ENCODE measurements at regions not wholly inside any gene's neighbourhood (a gene's known extent, or its start where the extent isn't known, plus 50 kb on each side); places are given as distances from the start of the nearest gene placed in this dataset.
"Not testable (repeated sequence)": the region's sequence is repeated elsewhere in the genome, so short reads cannot be mapped to it uniquely, and the experiment has no call there.

- Mint-ChIP-seq H3K27me3 (no peaks in the 10 kb centered on the region), H3K4me1 (no peaks in the 10 kb centered on the region), H3K4me3 (no peak overlapping the region), H3K36me3 (ENCODE audit: low read depth) (no peaks in the 10 kb centered on the region), H3K27ac (no peak overlapping the region)
- H3K9me3 ChIP-seq (ENCODE audit: control insufficient read depth, low read length, poor library complexity, severe bottlenecking) = peaks cover 4% of the 10 kb centered on the region
- no peak for DNase-seq
- no peak for ATAC-seq
Observed at GRCh38 chr2:82215212-82215611, 1910.7 kb upstream of the LRRTM1 start.

GRCh38 chr2:82199493-82199852 is 1894.9 kb upstream of the LRRTM1 start:
- Mint-ChIP-seq H3K27ac (no peak overlapping the region), H3K27me3 (no peaks in the 10 kb centered on the region), H3K36me3 (ENCODE audit: low read depth) (no peaks in the 10 kb centered on the region), H3K4me1 (no peaks in the 10 kb centered on the region), H3K4me3 (no peak overlapping the region)
- ATAC-seq = no peak
- no peaks in the 10 kb centered on the region for H3K9me3 ChIP-seq (ENCODE audit: control insufficient read depth, low read length, poor library complexity, severe bottlenecking)
- DNase-seq = no peak

- DNase-seq (no peak), ATAC-seq (no peak)
- Mint-ChIP-seq H3K36me3 (ENCODE audit: low read depth) (no peaks in the 10 kb centered on the region), H3K4me3 (no peak overlapping the region), H3K4me1 (no peaks in the 10 kb centered on the region), H3K27ac (no peak overlapping the region), H3K27me3 (no peaks in the 10 kb centered on the region)
- H3K9me3 ChIP-seq (ENCODE audit: control insufficient read depth, low read length, poor library complexity, severe bottlenecking) = no peaks in the 10 kb centered on the region
Observed at GRCh38 chr2:82198809-82199492, 1894.4 kb upstream of the LRRTM1 start.

- H3K27me3 Mint-ChIP-seq = no peaks in the 10 kb centered on the region
- no peaks in the 10 kb centered on the region for H3K4me1 Mint-ChIP-seq
- H3K27ac Mint-ChIP-seq = no peak overlapping the region
- H3K9me3 ChIP-seq (ENCODE audit: control insufficient read depth, low read length, poor library complexity, severe bottlenecking) = no peaks in the 10 kb centered on the region
- ATAC-seq = no peak
- DNase-seq = no peak
- no peak overlapping the region for H3K4me3 Mint-ChIP-seq
- no peaks in the 10 kb centered on the region for H3K36me3 Mint-ChIP-seq (ENCODE audit: low read depth)
Observed at GRCh38 chr2:82182270-82182669, 1877.7 kb upstream of the LRRTM1 start.

- DNase-seq; H3K9me3 ChIP-seq (ENCODE audit: control insufficient read depth, low read length, poor library complexity, severe bottlenecking); ATAC-seq; H3K27me3 Mint-ChIP-seq; H3K4me1 Mint-ChIP-seq; H3K4me3 Mint-ChIP-seq; H3K36me3 Mint-ChIP-seq (ENCODE audit: low read depth); H3K27ac Mint-ChIP-seq: not testable (repeated sequence)
Observed at GRCh38 chr2:82175210-82175609, 1870.7 kb upstream of the LRRTM1 start.

GRCh38 chr2:82172483-82172882 is 1867.9 kb upstream of the LRRTM1 start:
- DNase-seq = no peak
- ATAC-seq = no peak
- no peaks in the 10 kb centered on the region for H3K27me3 Mint-ChIP-seq
- no peaks in the 10 kb centered on the region for H3K4me1 Mint-ChIP-seq
- H3K4me3 Mint-ChIP-seq = no peak overlapping the region
- no peaks in the 10 kb centered on the region for H3K9me3 ChIP-seq (ENCODE audit: control insufficient read depth, low read length, poor library complexity, severe bottlenecking)
- no peak overlapping the region for H3K27ac Mint-ChIP-seq
- H3K36me3 Mint-ChIP-seq (ENCODE audit: low read depth) = no peaks in the 10 kb centered on the region

- Mint-ChIP-seq H3K36me3 (ENCODE audit: low read depth) (no peaks in the 10 kb centered on the region), H3K4me1 (no peaks in the 10 kb centered on the region), H3K27me3 (no peaks in the 10 kb centered on the region), H3K27ac (no peak overlapping the region), H3K4me3 (no peak overlapping the region)
- no peak for ATAC-seq
- no peaks in the 10 kb centered on the region for H3K9me3 ChIP-seq (ENCODE audit: control insufficient read depth, low read length, poor library complexity, severe bottlenecking)
- DNase-seq = no peak
Observed at GRCh38 chr2:82169379-82169778, 1864.8 kb upstream of the LRRTM1 start.

- no peak for ATAC-seq
- H3K9me3 ChIP-seq (ENCODE audit: control insufficient read depth, low read length, poor library complexity, severe bottlenecking) = no peaks in the 10 kb centered on the region
- no peak for DNase-seq
- Mint-ChIP-seq H3K27ac (no peak overlapping the region), H3K4me3 (no peak overlapping the region), H3K27me3 (no peaks in the 10 kb centered on the region), H3K4me1 (no peaks in the 10 kb centered on the region), H3K36me3 (ENCODE audit: low read depth) (no peaks in the 10 kb centered on the region)
Observed at GRCh38 chr2:82165377-82165776, 1860.8 kb upstream of the LRRTM1 start.

GRCh38 chr2:82158150-82158549 is 1853.6 kb upstream of the LRRTM1 start:
- DNase-seq = no peak
- H3K9me3 ChIP-seq (ENCODE audit: control insufficient read depth, low read length, poor library complexity, severe bottlenecking) = no peaks in the 10 kb centered on the region
- Mint-ChIP-seq H3K36me3 (ENCODE audit: low read depth) (no peaks in the 10 kb centered on the region), H3K4me1 (no peaks in the 10 kb centered on the region), H3K27me3 (no peaks in the 10 kb centered on the region), H3K27ac (no peak overlapping the region), H3K4me3 (no peak overlapping the region)
- ATAC-seq = no peak

GRCh38 chr2:82155469-82155868 is 1850.9 kb upstream of the LRRTM1 start:
- H3K4me1 Mint-ChIP-seq = no peaks in the 10 kb centered on the region
- no peak overlapping the region for H3K4me3 Mint-ChIP-seq
- ATAC-seq = no peak
- H3K36me3 Mint-ChIP-seq (ENCODE audit: low read depth) = no peaks in the 10 kb centered on the region
- no peaks in the 10 kb centered on the region for H3K27me3 Mint-ChIP-seq
- H3K9me3 ChIP-seq (ENCODE audit: control insufficient read depth, low read length, poor library complexity, severe bottlenecking) = no peaks in the 10 kb centered on the region
- no peak for DNase-seq
- no peak overlapping the region for H3K27ac Mint-ChIP-seq

GRCh38 chr2:82143343-82143742 is 1838.8 kb upstream of the LRRTM1 start:
- Mint-ChIP-seq H3K27me3 (no peaks in the 10 kb centered on the region), H3K27ac (no peak overlapping the region), H3K36me3 (ENCODE audit: low read depth) (no peaks in the 10 kb centered on the region), H3K4me3 (no peak overlapping the region), H3K4me1 (no peaks in the 10 kb centered on the region)
- DNase-seq = no peak
- ATAC-seq = no peak
- H3K9me3 ChIP-seq (ENCODE audit: control insufficient read depth, low read length, poor library complexity, severe bottlenecking) = no peaks in the 10 kb centered on the region

GRCh38 chr2:82139979-82140611 is 1835.5 kb upstream of the LRRTM1 start:
- DNase-seq = no peak
- Mint-ChIP-seq H3K36me3 (ENCODE audit: low read depth) (no peaks in the 10 kb centered on the region), H3K4me1 (no peaks in the 10 kb centered on the region), H3K27me3 (no peaks in the 10 kb centered on the region), H3K4me3 (no peak overlapping the region), H3K27ac (no peak overlapping the region)
- H3K9me3 ChIP-seq (ENCODE audit: control insufficient read depth, low read length, poor library complexity, severe bottlenecking) = no peaks in the 10 kb centered on the region
- no peak for ATAC-seq

GRCh38 chr2:82137441-82137840 is 1832.9 kb upstream of the LRRTM1 start:
- H3K4me1 Mint-ChIP-seq = no peaks in the 10 kb centered on the region
- no peak overlapping the region for H3K27ac Mint-ChIP-seq
- no peak overlapping the region for H3K4me3 Mint-ChIP-seq
- H3K27me3 Mint-ChIP-seq = no peaks in the 10 kb centered on the region
- no peaks in the 10 kb centered on the region for H3K36me3 Mint-ChIP-seq (ENCODE audit: low read depth)
- H3K9me3 ChIP-seq (ENCODE audit: control insufficient read depth, low read length, poor library complexity, severe bottlenecking) = no peaks in the 10 kb centered on the region
- DNase-seq = no peak
- no peak for ATAC-seq

GRCh38 chr2:82128051-82128450 is 1823.5 kb upstream of the LRRTM1 start:
- H3K4me1 Mint-ChIP-seq = no peaks in the 10 kb centered on the region
- H3K27ac Mint-ChIP-seq = no peak overlapping the region
- no peaks in the 10 kb centered on the region for H3K27me3 Mint-ChIP-seq
- H3K4me3 Mint-ChIP-seq = no peak overlapping the region
- ATAC-seq = no peak
- H3K36me3 Mint-ChIP-seq (ENCODE audit: low read depth) = no peaks in the 10 kb centered on the region
- no peaks in the 10 kb centered on the region for H3K9me3 ChIP-seq (ENCODE audit: control insufficient read depth, low read length, poor library complexity, severe bottlenecking)
- DNase-seq = no peak
